ENCODE measurements at regions not wholly inside any gene's neighbourhood (a gene's known extent, or its start where the extent isn't known, plus 50 kb on each side); places are given as distances from the start of the nearest gene placed in this dataset.

GRCh38 chr6:169141671-169142537 lies 111.7 kb downstream of the THBS2 start:
- ATAC-seq (no peak), DNase-seq (no peak)
- intact Hi-C loops (cut with DNase I, micrococcal nuclease) = no loop called here
- CTCF ChIA-PET = no interaction called here
- POLR2A ChIA-PET = no interaction called here
- no peak overlapping the region for H3K27ac Mint-ChIP-seq
- no peak overlapping the region for H3K4me3 Mint-ChIP-seq
- H3K9me3 Mint-ChIP-seq (ENCODE audit: low read depth) = peaks cover 6% of the 10 kb centered on the region
- no peaks in the 10 kb centered on the region for H3K4me1 Mint-ChIP-seq
- peaks cover 7% of the 10 kb centered on the region for H3K27me3 Mint-ChIP-seq
- no peaks in the 10 kb centered on the region for H3K36me3 Mint-ChIP-seq (ENCODE audit: low read depth)

DNA sequence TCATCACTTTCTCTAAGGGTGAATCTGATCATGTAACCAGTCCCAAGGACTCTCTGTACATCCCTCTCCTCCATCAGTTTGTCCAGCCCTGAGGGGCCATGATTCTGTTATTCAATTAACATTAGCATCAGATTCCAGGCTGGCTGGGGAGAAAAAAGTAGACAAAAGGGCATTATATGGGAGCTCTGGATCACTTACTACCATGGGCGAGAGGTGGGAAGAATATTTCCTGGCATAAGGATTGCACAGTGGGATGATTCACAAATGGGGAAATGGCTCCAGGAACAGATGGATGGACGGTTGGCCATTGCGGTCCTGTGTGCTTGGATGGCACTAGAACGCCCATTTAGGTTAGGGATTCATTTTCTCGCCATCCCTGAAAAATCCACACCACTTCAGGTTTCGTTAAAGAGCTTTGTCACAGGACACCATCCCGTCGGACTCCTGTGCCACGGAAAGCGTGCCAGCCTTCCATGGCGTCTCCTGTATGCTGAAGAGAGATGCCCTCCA lies 112.6 kb downstream of the THBS2 start:
- H3K36me3 Mint-ChIP-seq (ENCODE audit: low read depth) = no peaks in the 10 kb centered on the region

DNA sequence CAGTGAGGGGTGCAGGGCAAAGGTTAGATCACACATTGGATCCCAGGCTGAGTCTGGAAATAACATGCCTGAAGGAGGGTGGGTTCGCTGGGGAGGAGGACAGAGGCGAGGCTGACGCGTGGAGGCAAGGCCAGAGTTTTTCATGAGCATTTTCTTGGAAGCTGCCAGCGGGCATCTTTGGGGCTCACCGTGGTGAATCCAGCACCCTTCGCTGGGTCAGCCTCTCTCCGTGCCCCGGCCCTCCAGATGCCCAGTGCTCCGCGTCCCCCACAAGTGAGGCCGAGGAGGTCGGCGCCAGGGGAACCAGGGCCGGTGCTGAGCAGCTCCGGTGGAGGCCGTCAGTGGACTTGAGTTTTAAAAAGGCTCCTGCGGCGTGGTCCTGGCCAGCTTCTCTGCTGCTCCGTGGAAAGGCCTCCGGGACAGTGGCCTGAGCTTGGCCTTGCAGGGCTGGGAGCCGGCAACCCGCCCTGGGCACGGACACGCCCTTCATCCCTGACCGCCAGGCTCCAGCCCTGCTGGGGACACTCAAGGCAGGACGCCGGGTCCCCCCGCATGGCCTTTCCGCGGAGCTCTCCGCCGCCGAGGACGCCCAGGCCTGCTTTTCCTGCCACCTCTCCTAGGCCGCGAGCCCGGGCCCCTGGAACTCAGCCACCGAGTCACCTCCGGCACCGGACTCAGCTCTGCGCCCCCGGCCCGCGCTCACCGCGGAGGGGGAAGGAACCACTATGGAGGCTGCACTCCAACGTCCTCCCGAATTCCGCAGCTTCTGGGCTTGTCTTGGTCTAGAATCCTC lies 114.3 kb downstream of the THBS2 start:
- Mint-ChIP-seq H3K9me3 (ENCODE audit: low read depth) (peaks cover 2% of the 10 kb centered on the region), H3K4me1 (no peaks in the 10 kb centered on the region), H3K27me3 (no peaks in the 10 kb centered on the region), H3K27ac (no peak overlapping the region), H3K4me3 (no peak overlapping the region), H3K36me3 (ENCODE audit: low read depth) (no peaks in the 10 kb centered on the region)
- ATAC-seq (no peak), DNase-seq (no peak)
- POLR2A ChIA-PET = no interaction called here
- CTCF ChIA-PET = interaction anchor here (0.7 kb wide), 1 partner anchor 46 kb away, joined by 3 read pairs; no protein-coding TSS in a partner anchor
- intact Hi-C loops (cut with DNase I, micrococcal nuclease) = no loop called here

More for the DNA sequence above, 112.6 kb downstream of the THBS2 start:
- no peak for ATAC-seq
- Mint-ChIP-seq H3K4me1 (no peaks in the 10 kb centered on the region), H3K4me3 (no peak overlapping the region), H3K27me3 (peaks cover 2% of the 10 kb centered on the region), H3K9me3 (ENCODE audit: low read depth) (peaks cover 1% of the 10 kb centered on the region), H3K27ac (no peak overlapping the region)
- DNase-seq = no peak
- intact Hi-C loops (cut with DNase I, micrococcal nuclease) = no loop called here
- CTCF ChIA-PET = no interaction called here
- POLR2A ChIA-PET = no interaction called here

DNA sequence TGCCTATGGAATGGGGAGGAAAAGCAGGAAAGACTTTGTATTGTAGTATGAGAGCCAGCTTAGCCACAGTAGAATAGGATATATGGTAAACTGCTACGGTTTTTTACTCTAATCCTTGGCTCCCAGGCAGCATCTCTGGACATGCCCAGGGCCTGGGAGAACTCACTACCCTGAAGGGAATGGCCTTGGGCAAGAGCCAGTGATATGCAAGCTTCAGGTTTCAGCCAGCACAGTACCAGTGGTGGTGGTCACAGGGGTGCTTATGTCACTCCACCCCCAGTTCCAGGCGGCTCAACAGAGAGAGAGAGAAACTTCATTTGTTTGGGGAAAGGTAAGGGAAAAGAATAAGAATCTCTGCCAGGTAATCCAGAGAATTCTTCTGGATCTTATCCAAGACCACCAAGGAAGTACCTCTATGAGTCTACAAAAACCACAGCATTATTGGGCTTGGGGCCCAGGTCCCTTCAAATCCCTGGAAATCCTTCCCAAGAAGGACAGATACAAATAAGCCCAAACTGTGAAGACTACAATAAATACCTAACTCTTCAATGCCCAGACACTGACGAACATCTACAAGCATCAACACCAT lies 121.2 kb downstream of the THBS2 start:
- no peaks in the 10 kb centered on the region for H3K36me3 Mint-ChIP-seq (ENCODE audit: low read depth)
- peaks cover 5% of the 10 kb centered on the region for H3K27me3 Mint-ChIP-seq
- no peaks in the 10 kb centered on the region for H3K4me1 Mint-ChIP-seq
- H3K27ac Mint-ChIP-seq = no peak overlapping the region
- CTCF ChIA-PET = no interaction called here
- intact Hi-C loops (cut with DNase I, micrococcal nuclease) = no loop called here
- ATAC-seq (no peak), DNase-seq (no peak)
- POLR2A ChIA-PET = interaction anchor here (0.7 kb wide), 1 partner anchor 188 kb away, joined by 3 read pairs; no protein-coding TSS in a partner anchor
- H3K4me3 Mint-ChIP-seq = no peak overlapping the region
- peaks cover 8% of the 10 kb centered on the region for H3K9me3 Mint-ChIP-seq (ENCODE audit: low read depth)

DNA sequence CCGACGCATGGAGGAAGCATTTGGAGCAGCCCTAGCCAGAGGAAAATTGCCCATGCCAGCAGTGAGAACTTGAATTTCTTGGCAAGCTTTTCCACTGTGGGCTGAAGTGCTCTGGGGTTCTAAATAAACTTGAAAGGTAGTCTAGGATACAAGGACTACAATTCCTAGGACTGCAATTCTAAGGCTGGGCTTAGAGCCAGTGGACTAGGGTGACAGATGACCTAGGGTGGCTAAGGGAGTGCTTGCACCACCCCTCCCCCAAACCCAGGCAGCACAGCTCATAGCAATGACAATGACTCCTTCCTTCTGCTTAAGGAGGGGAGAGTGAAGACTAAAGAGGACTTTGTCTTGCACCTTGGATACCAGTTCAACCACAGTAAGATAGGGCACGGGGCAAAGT lies 122.3 kb downstream of the THBS2 start:
- no peak for DNase-seq
- peaks cover 6% of the 10 kb centered on the region for H3K9me3 Mint-ChIP-seq (ENCODE audit: low read depth)
- H3K36me3 Mint-ChIP-seq (ENCODE audit: low read depth) = no peaks in the 10 kb centered on the region
- H3K4me3 Mint-ChIP-seq = no peak overlapping the region
- H3K4me1 Mint-ChIP-seq = no peaks in the 10 kb centered on the region
- intact Hi-C loops (cut with DNase I, micrococcal nuclease) = no loop called here
- H3K27me3 Mint-ChIP-seq = peaks cover 5% of the 10 kb centered on the region
- no peak overlapping the region for H3K27ac Mint-ChIP-seq
- ATAC-seq = no peak
- ChIA-PET POLR2A (no interaction called here), CTCF (no interaction called here)

DNA sequence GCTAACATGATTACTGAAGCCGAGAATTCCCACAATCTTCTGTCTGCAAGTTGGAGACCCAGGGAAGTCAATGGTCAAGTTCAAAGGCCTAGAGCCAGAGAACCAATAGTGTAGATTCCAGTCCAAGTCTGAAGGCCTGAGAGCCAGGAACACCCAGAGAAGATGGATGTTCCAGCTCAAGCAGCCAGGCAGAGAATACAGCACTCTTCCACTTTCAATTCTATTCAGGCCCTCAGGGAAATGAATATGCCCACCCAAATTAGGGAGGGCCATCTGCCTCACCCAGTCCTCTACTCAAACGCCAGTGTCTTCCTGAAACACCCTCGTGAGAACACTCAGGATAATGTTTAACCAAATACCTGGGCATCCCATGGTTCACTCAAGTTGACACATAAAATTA lies 123.5 kb downstream of the THBS2 start:
- Mint-ChIP-seq H3K9me3 (ENCODE audit: low read depth) (peaks cover 6% of the 10 kb centered on the region), H3K36me3 (ENCODE audit: low read depth) (no peaks in the 10 kb centered on the region), H3K27ac (no peak overlapping the region), H3K4me1 (no peaks in the 10 kb centered on the region), H3K27me3 (peaks cover 5% of the 10 kb centered on the region), H3K4me3 (no peak overlapping the region)
- intact Hi-C loops (cut with DNase I, micrococcal nuclease) = no loop called here
- no peak for ATAC-seq
- CTCF ChIA-PET = no interaction called here
- POLR2A ChIA-PET = no interaction called here
- no peak for DNase-seq

DNA sequence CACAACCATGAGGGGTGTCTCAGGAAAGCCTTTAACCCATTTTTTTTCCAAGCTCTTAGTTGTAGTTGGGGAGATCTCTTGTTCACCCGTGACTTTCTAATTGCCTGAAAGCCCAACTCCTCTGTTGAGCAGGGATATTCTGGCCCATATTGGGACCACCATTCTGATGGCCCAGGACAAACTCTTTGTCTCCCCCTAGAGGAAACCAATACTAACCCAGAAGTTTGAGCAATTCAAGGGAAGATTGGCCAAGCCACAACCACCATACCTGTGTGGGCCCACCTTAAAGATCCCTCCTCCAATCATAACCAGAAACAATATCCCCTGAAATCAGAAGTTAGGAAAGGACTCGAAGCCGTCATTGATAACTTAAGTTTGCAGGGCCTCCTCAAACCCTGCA lies 132.6 kb downstream of the THBS2 start:
- Mint-ChIP-seq H3K4me3 (no peak overlapping the region), H3K4me1 (no peaks in the 10 kb centered on the region), H3K36me3 (ENCODE audit: low read depth) (no peaks in the 10 kb centered on the region), H3K27me3 (no peaks in the 10 kb centered on the region), H3K27ac (no peak overlapping the region), H3K9me3 (ENCODE audit: low read depth) (no peaks in the 10 kb centered on the region)
- ATAC-seq (no peak), DNase-seq (no peak)
- intact Hi-C loops (cut with DNase I, micrococcal nuclease) = no loop called here
- ChIA-PET POLR2A (no interaction called here), CTCF (no interaction called here)

GRCh38 chr6:169119669-169120068 lies 134.0 kb downstream of the THBS2 start:
- POLR2A ChIA-PET = no interaction called here
- Mint-ChIP-seq H3K36me3 (ENCODE audit: low read depth) (no peaks in the 10 kb centered on the region), H3K9me3 (ENCODE audit: low read depth) (no peaks in the 10 kb centered on the region), H3K4me1 (no peaks in the 10 kb centered on the region), H3K27me3 (no peaks in the 10 kb centered on the region), H3K4me3 (no peak overlapping the region), H3K27ac (no peak overlapping the region)
- CTCF ChIA-PET = no interaction called here
- intact Hi-C loops (cut with DNase I, micrococcal nuclease) = no loop called here
- DNase-seq (no peak), ATAC-seq (no peak)

GRCh38 chr6:169118346-169118830 lies 135.3 kb downstream of the THBS2 start:
- POLR2A ChIA-PET = no interaction called here

DNA sequence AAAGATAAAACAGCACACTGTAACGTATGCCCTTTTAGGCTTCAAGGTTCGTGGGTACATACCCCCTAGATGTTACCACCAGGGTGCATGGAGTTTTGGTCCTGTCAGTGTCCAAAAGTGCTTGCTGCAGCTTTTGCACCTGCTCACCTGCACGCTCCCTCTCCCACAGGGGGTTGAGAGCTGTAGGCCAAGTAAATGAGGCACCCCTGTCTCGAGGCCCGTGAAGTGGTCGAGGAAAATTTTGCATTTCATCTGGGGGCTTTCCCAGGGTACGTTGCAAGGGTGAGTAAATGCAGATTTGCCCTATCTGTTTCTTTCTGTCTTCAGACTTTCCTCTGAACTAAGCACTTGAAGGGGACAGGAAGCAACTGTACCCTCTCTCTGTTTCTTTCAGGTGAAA lies 136.0 kb downstream of the THBS2 start:
- ChIA-PET CTCF (no interaction called here), POLR2A (no interaction called here)
- intact Hi-C loops (cut with DNase I, micrococcal nuclease) = no loop called here
- H3K27ac Mint-ChIP-seq = no peak overlapping the region
- H3K36me3 Mint-ChIP-seq (ENCODE audit: low read depth) = no peaks in the 10 kb centered on the region
- no peaks in the 10 kb centered on the region for H3K9me3 Mint-ChIP-seq (ENCODE audit: low read depth)
- H3K4me3 Mint-ChIP-seq = no peak overlapping the region
- DNase-seq (no peak), ATAC-seq (no peak)
- no peaks in the 10 kb centered on the region for H3K27me3 Mint-ChIP-seq
- H3K4me1 Mint-ChIP-seq = no peaks in the 10 kb centered on the region

More at GRCh38 chr6:169118346-169118830, 135.3 kb downstream of the THBS2 start:
- CTCF ChIA-PET = interaction anchor here (0.5 kb wide), 1 partner anchor 632 kb away, joined by 3 read pairs; no protein-coding TSS in a partner anchor
- H3K9me3 Mint-ChIP-seq (ENCODE audit: low read depth) = no peaks in the 10 kb centered on the region
- DNase-seq (no peak), ATAC-seq (no peak)
- no peak overlapping the region for H3K27ac Mint-ChIP-seq
- H3K4me1 Mint-ChIP-seq = no peaks in the 10 kb centered on the region
- no peak overlapping the region for H3K4me3 Mint-ChIP-seq
- intact Hi-C loops (cut with DNase I, micrococcal nuclease) = no loop called here
- no peaks in the 10 kb centered on the region for H3K36me3 Mint-ChIP-seq (ENCODE audit: low read depth)
- H3K27me3 Mint-ChIP-seq = no peaks in the 10 kb centered on the region

- no peaks in the 10 kb centered on the region for H3K9me3 Mint-ChIP-seq (ENCODE audit: low read depth)
- CTCF ChIA-PET = interaction anchor here (0.6 kb wide), 1 partner anchor 1016 kb away, joined by 4 read pairs; no protein-coding TSS in a partner anchor
- intact Hi-C loops (cut with DNase I, micrococcal nuclease) = no loop called here
- DNase-seq = no peak
- no peak overlapping the region for H3K4me3 Mint-ChIP-seq
- no peak for ATAC-seq
- no peaks in the 10 kb centered on the region for H3K4me1 Mint-ChIP-seq
- no peak overlapping the region for H3K27ac Mint-ChIP-seq
- H3K36me3 Mint-ChIP-seq (ENCODE audit: low read depth) = no peaks in the 10 kb centered on the region
- POLR2A ChIA-PET = interaction anchor here (0.6 kb wide), 1 partner anchor 74 kb away, joined by 3 read pairs; no protein-coding TSS in a partner anchor
- H3K27me3 Mint-ChIP-seq = no peaks in the 10 kb centered on the region
These were observed 138.0 kb downstream of the THBS2 start for GRCh38 chr6:169115632-169116031.

Measured in activated CD4-positive, alpha-beta T cell treated with anti-CD3 and anti-CD28 coated beads for 36 hours (primary cell).